MM.1S (cell line): ENCODE measurements at regions not wholly inside any gene's neighbourhood (a gene's known extent, or its start where the extent isn't known, plus 50 kb on each side); places are given as distances from the start of the nearest gene placed in this dataset.

Source experiments
- DNase-seq: peaks from one replicate; pipeline ENCODE4 v3.0.0-alpha.2; 2015
- H2AFZ ChIP-seq: fragments of 300-600 bp; sonication (generic); 2 replicates; pipeline ENCODE4 v1.6.0; 2016; ENCODE audit warnings: antibody characterized with exemption, low read length
- H3F3A ChIP-seq: fragments of 300-600 bp; sonication (generic); 2 replicates; pipeline ENCODE4 v1.6.1; 2016; ENCODE audit warnings: mild to moderate bottlenecking, antibody characterized with exemption, low read length, moderate library complexity, mixed read lengths; ENCODE audit not compliant: insufficient read depth
- H3K27ac ChIP-seq: fragments of 300-600 bp; sonication (generic); 2 replicates; pipeline ENCODE4 v1.5.1; 2016; ENCODE audit warnings: mild to moderate bottlenecking, low read length
- H3K27me3 ChIP-seq: fragments of 300-600 bp; sonication (generic); replicated peaks from 2 replicates; pipeline ENCODE4 v1.6.0; 2016; ENCODE audit warnings: low read length; ENCODE audit not compliant: insufficient read depth
- H3K36me3 ChIP-seq: fragments of 300-600 bp; sonication (generic); replicated peaks from 2 replicates; pipeline ENCODE4 v1.6.1; 2016; ENCODE audit warnings: mild to moderate bottlenecking, low read length, mixed read lengths; ENCODE audit not compliant: insufficient read depth
- H3K4me1 ChIP-seq: fragments of 300-600 bp; sonication (generic); 2 replicates; pipeline ENCODE4 v1.6.1; 2016; ENCODE audit warnings: low read length, mixed read lengths
- H3K4me2 ChIP-seq: fragments of 300-600 bp; sonication (generic); 2 replicates; pipeline ENCODE4 v1.6.0; 2016; ENCODE audit warnings: low read depth, low read length
- H3K4me3 ChIP-seq: fragments of 300-600 bp; sonication (generic); 2 replicates; pipeline ENCODE4 v1.5.1; 2016; ENCODE audit warnings: low read length, mixed read lengths
- H3K79me2 ChIP-seq: fragments of 300-600 bp; sonication (generic); 2 replicates; pipeline ENCODE4 v1.6.1; 2016; ENCODE audit warnings: mixed run types, low read length, mixed read lengths
- H3K9ac ChIP-seq: fragments of 300-600 bp; sonication (generic); 2 replicates; pipeline ENCODE4 v1.6.1; 2016; ENCODE audit warnings: low read length, mixed read lengths
- H3K9me2 ChIP-seq: fragments of 300-600 bp; sonication (generic); replicated peaks from 2 replicates; pipeline ENCODE4 v1.6.1; 2016; ENCODE audit warnings: mild to moderate bottlenecking, low read length, mixed read lengths; ENCODE audit not compliant: insufficient read depth
- H3K9me3 ChIP-seq: fragments of 300-600 bp; sonication (generic); replicated peaks from 2 replicates; pipeline ENCODE4 v1.6.1; 2016; ENCODE audit warnings: mild to moderate bottlenecking, low read length, mixed read lengths; ENCODE audit not compliant: insufficient read depth
- H4K20me1 ChIP-seq: fragments of 300-600 bp; sonication (generic); 2 replicates; pipeline ENCODE4 v1.6.1; 2016; ENCODE audit warnings: mild to moderate bottlenecking, low read length, moderate library complexity, mixed read lengths; ENCODE audit not compliant: insufficient read depth
- EZH2 ChIP-seq: fragments of 300-600 bp; sonication (generic); optimal IDR thresholded peaks from 2 replicates; pipeline ENCODE3; 2017; ENCODE audit warnings: low read depth, mild to moderate bottlenecking, antibody characterized with exemption, low read length, mixed read lengths
- EZH2phosphoT487 ChIP-seq: fragments of 300-600 bp; sonication (generic); IDR thresholded peaks from 2 replicates; pipeline ENCODE4 v1.6.1; 2018; ENCODE audit warnings: antibody characterized with exemption, low read length
- TF ChIP-seq, protein P1 (sequence below): fragments of 300-600 bp; sonication (generic); IDR thresholded peaks from 2 replicates; pipeline ENCODE4 v1.5.1; 2016; ENCODE audit warnings: antibody characterized with exemption, low read length, mixed read lengths

GRCh38 chr10:109430043-109430760, 493.1 kb downstream of the XPNPEP1 start:
- H3K9me2 ChIP-seq = no peaks in the 10 kb centered on the region
- TF ChIP-seq, protein P1, sequence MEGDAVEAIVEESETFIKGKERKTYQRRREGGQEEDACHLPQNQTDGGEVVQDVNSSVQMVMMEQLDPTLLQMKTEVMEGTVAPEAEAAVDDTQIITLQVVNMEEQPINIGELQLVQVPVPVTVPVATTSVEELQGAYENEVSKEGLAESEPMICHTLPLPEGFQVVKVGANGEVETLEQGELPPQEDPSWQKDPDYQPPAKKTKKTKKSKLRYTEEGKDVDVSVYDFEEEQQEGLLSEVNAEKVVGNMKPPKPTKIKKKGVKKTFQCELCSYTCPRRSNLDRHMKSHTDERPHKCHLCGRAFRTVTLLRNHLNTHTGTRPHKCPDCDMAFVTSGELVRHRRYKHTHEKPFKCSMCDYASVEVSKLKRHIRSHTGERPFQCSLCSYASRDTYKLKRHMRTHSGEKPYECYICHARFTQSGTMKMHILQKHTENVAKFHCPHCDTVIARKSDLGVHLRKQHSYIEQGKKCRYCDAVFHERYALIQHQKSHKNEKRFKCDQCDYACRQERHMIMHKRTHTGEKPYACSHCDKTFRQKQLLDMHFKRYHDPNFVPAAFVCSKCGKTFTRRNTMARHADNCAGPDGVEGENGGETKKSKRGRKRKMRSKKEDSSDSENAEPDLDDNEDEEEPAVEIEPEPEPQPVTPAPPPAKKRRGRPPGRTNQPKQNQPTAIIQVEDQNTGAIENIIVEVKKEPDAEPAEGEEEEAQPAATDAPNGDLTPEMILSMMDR = no peak
- TF ChIP-seq EZH2phosphoT487 = no peak
- TF ChIP-seq EZH2 = no peak
- no peaks in the 10 kb centered on the region for H3K27me3 ChIP-seq
- H3K4me3 ChIP-seq = no peak overlapping the region
- no peak overlapping the region for H3K4me2 ChIP-seq
- H3K36me3 ChIP-seq = no peaks in the 10 kb centered on the region
- H3K9me3 ChIP-seq = no peaks in the 10 kb centered on the region
- H3K27ac ChIP-seq = no peak overlapping the region
- H3K79me2 ChIP-seq = no peaks in the 10 kb centered on the region
- no peaks in the 10 kb centered on the region for H4K20me1 ChIP-seq
- no peak overlapping the region for H2AFZ ChIP-seq
- H3F3A ChIP-seq = no peaks in the 10 kb centered on the region
- H3K4me1 ChIP-seq = no peaks in the 10 kb centered on the region
- DNase-seq = no peak
- H3K9ac ChIP-seq = no peak overlapping the region

GRCh38 chr10:109428775-109429491, 494.4 kb downstream of the XPNPEP1 start:
- Histone ChIP-seq H4K20me1 (no peaks in the 10 kb centered on the region), H2AFZ (no peak overlapping the region), H3K27me3 (no peaks in the 10 kb centered on the region), H3K9me2 (no peaks in the 10 kb centered on the region), H3K27ac (no peak overlapping the region), H3K9ac (no peak overlapping the region), H3K4me2 (no peak overlapping the region), H3K9me3 (no peaks in the 10 kb centered on the region), H3F3A (no peaks in the 10 kb centered on the region), H3K4me1 (no peaks in the 10 kb centered on the region), H3K36me3 (no peaks in the 10 kb centered on the region), H3K4me3 (no peak overlapping the region), H3K79me2 (no peaks in the 10 kb centered on the region)
- no peak for TF ChIP-seq EZH2phosphoT487
- TF ChIP-seq, protein P1 = no peak
- no peak for TF ChIP-seq EZH2
- DNase-seq = no peak

DNA sequence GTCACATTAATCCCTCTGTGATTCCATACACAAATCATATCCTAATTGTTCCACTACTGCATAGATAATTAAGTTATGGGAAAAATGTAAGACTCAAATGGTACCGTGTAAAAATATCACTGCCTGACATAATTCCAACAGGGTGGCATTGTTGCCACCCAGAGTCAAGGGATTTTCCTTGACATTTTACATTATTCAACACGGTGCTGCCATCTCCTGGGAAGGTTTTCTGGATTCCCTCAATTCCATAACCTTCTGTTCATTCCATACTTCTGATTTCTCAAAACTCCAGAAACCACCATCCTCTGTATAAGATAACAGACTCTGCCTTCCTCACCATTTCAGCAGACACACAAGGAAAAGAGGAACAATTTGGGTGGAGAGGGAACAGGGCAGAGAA, 495.9 kb downstream of the XPNPEP1 start:
- H4K20me1 ChIP-seq = no peaks in the 10 kb centered on the region
- H3K4me2 ChIP-seq = no peak overlapping the region
- TF ChIP-seq EZH2 (no peak), EZH2phosphoT487 (no peak)
- TF ChIP-seq, protein P1 = no peak
- H3K36me3 ChIP-seq = no peaks in the 10 kb centered on the region
- H3K4me1 ChIP-seq = no peaks in the 10 kb centered on the region
- H3K4me3 ChIP-seq = no peak overlapping the region
- H3K27ac ChIP-seq = no peak overlapping the region
- H3K9ac ChIP-seq = no peak overlapping the region
- H3K9me3 ChIP-seq = no peaks in the 10 kb centered on the region
- H3K9me2 ChIP-seq = no peaks in the 10 kb centered on the region
- no peaks in the 10 kb centered on the region for H3K27me3 ChIP-seq
- H2AFZ ChIP-seq = no peak overlapping the region
- no peak for DNase-seq
- H3K79me2 ChIP-seq = no peaks in the 10 kb centered on the region
- no peaks in the 10 kb centered on the region for H3F3A ChIP-seq
